ENCODE measurements at regions not wholly inside any gene's neighbourhood (a gene's known extent, or its start where the extent isn't known, plus 50 kb on each side); places are given as distances from the start of the nearest gene placed in this dataset.

GRCh38 chr7:25665903-25666670, 437.8 kb upstream of the NPVF start:
- no peak overlapping the region for H3K27ac Mint-ChIP-seq
- CTCF ChIA-PET, result no interaction called here

GRCh38 chr7:25666671-25667060, 438.4 kb upstream of the NPVF start:
- TF ChIP-seq, protein P1, sequence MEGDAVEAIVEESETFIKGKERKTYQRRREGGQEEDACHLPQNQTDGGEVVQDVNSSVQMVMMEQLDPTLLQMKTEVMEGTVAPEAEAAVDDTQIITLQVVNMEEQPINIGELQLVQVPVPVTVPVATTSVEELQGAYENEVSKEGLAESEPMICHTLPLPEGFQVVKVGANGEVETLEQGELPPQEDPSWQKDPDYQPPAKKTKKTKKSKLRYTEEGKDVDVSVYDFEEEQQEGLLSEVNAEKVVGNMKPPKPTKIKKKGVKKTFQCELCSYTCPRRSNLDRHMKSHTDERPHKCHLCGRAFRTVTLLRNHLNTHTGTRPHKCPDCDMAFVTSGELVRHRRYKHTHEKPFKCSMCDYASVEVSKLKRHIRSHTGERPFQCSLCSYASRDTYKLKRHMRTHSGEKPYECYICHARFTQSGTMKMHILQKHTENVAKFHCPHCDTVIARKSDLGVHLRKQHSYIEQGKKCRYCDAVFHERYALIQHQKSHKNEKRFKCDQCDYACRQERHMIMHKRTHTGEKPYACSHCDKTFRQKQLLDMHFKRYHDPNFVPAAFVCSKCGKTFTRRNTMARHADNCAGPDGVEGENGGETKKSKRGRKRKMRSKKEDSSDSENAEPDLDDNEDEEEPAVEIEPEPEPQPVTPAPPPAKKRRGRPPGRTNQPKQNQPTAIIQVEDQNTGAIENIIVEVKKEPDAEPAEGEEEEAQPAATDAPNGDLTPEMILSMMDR (IDR thresholded peaks at IDR 0.05), result no peak
- ATAC-seq (ENCODE audit: low read depth), result no peak
- Mint-ChIP-seq H3K4me3 (no peak overlapping the region), H3K27ac (no peak overlapping the region), H3K36me3 (ENCODE audit: low read depth) (no peaks in the 10 kb centered on the region), H3K9me3 (no peaks in the 10 kb centered on the region), H3K27me3 (peaks cover 27% of the 10 kb centered on the region), H3K4me1 (no peaks in the 10 kb centered on the region)
- intact Hi-C loops (cut with micrococcal nuclease), result no loop called here
- ChIA-PET POLR2A (no interaction called here), CTCF (no interaction called here)
- DNase-seq, result no peak

More at GRCh38 chr7:25665903-25666670, 437.8 kb upstream of the NPVF start:
- Mint-ChIP-seq H3K4me1 (no peaks in the 10 kb centered on the region), H3K9me3 (no peaks in the 10 kb centered on the region), H3K27me3 (peaks cover 27% of the 10 kb centered on the region), H3K36me3 (ENCODE audit: low read depth) (no peaks in the 10 kb centered on the region), H3K4me3 (no peak overlapping the region)
- POLR2A ChIA-PET, result no interaction called here
- intact Hi-C loops (cut with micrococcal nuclease), result no loop called here
- TF ChIP-seq, protein P1 (IDR thresholded peaks at IDR 0.05), result no peak
- DNase-seq (no peak), ATAC-seq (ENCODE audit: low read depth) (no peak)

DNA sequence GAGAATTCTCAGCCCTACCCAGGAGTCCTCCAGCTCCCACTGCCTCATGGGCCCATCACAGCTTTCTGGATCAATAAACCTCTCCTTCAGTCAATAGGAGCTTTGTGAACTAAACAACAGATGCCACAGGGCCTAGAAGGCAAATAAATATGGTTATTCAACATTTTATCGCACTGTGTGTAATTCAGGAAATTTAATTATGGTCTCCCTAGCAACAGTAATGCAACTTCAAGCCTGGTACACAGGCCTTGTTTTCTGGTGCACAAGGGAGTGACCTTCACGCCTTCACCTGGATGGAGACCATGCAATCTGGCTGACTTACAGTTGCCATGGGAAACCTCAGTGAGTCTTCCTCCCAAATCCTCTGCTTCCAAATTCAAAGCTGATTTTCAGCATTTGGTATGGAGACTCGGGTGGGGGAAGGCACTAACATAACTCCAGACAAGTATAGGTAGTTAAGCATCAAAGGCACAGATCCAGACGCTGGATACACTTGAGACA, 441.0 kb upstream of the NPVF start:
- no peaks in the 10 kb centered on the region for H3K36me3 Mint-ChIP-seq (ENCODE audit: low read depth)
- ChIA-PET CTCF (no interaction called here), POLR2A (no interaction called here)
- DNase-seq (no peak), ATAC-seq (ENCODE audit: low read depth) (no peak)
- no peaks in the 10 kb centered on the region for H3K9me3 Mint-ChIP-seq
- H3K4me3 Mint-ChIP-seq, result no peak overlapping the region
- TF ChIP-seq, protein P1 (IDR thresholded peaks at IDR 0.05), result no peak
- no peak overlapping the region for H3K27ac Mint-ChIP-seq
- H3K27me3 Mint-ChIP-seq, result peaks cover 20% of the 10 kb centered on the region
- H3K4me1 Mint-ChIP-seq, result no peaks in the 10 kb centered on the region
- intact Hi-C loops (cut with micrococcal nuclease), result no loop called here

DNA sequence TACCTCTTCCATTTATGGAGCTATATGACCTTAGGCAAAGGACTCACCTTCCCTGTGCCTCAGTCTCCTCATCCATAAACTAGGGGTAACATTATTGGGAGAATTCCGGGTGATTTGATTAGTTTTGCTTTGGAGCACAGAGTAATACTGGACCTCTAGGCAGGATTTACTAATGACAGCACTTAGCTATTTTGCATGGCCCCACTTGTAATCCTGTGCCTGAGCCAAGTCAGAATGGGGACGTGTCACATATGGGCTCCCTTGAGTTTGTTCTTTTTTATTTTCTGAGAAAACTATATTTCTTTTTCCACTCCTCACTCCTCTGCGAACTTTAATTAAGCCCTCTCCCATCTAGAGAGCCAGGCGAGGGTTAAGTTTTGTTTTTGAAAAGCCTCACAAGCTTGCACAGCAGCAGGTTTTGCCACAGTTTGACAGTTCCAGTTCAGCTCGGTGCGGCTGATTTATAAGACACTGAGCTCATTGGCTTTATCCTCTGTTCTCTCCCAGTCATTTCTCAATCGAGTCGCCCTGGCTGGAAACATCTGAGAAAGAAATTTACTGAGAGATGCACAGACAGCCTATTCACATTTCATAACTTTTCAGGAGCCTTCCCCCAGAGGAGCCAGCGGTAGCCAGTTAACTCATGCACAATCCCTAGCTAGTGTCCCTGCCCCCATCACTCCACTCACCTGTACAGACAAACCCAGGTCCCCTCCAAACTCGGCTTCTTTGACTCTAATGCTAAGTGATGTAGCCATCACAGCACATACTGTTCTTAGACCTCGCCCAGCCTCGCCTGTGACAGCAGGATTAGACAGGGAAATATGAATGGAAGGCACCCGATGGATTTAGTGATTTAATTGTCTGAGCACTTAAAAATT, 441.9 kb upstream of the NPVF start:
- CTCF ChIA-PET, result no interaction called here
- ATAC-seq (ENCODE audit: low read depth), result no peak

More for the DNA sequence above, 441.9 kb upstream of the NPVF start:
- POLR2A ChIA-PET, result no interaction called here
- TF ChIP-seq, protein P1 (IDR thresholded peaks at IDR 0.05), result no peak
- Mint-ChIP-seq H3K27ac (no peak overlapping the region), H3K36me3 (ENCODE audit: low read depth) (no peaks in the 10 kb centered on the region), H3K9me3 (no peaks in the 10 kb centered on the region), H3K27me3 (peaks cover 20% of the 10 kb centered on the region), H3K4me3 (no peak overlapping the region), H3K4me1 (no peaks in the 10 kb centered on the region)
- intact Hi-C loops (cut with micrococcal nuclease), result no loop called here
- DNase-seq, result no peak
